ENCODE measurements at regions not wholly inside any gene's neighbourhood (a gene's known extent, or its start where the extent isn't known, plus 50 kb on each side); places are given as distances from the start of the nearest gene placed in this dataset.

- peaks cover 0 to 37% (median 18%) of the 10 kb centered on the region in 11 donors for H3K9me3 ChIP-seq
- H3K27me3 ChIP-seq: no peaks in the 10 kb centered on the region
- intact Hi-C loops (cut with DNase I): no loop called here
- no peaks in the 10 kb centered on the region for H3K4me1 ChIP-seq
- DNase-seq (no peak), ATAC-seq (no peak)
- TF ChIP-seq CTCF (IDR thresholded peaks at IDR 0.05): no peak
- H3K27ac ChIP-seq: no peak overlapping the region
- 97 to 98% methylated on average over 8 of the region's 8 CpGs for WGBS, 2 donors
- H3K4me3 ChIP-seq: no peak overlapping the region
- no peaks in the 10 kb centered on the region for H3K36me3 ChIP-seq
Observed at GRCh38 chr14:54152351-54152750, 195.7 kb upstream of the BMP4 start.

- TF ChIP-seq CTCF (IDR thresholded peaks at IDR 0.05): no peak
- no peaks in the 10 kb centered on the region for H3K36me3 ChIP-seq
- no peak for ATAC-seq
- no peak for DNase-seq
- H3K9me3 ChIP-seq: peaks cover 0 to 3% (median 0%) of the 10 kb centered on the region in 11 donors
- peaks cover 0 to 35% (median 14%) of the 10 kb centered on the region in 9 donors for H3K4me1 ChIP-seq
- 82 to 85% methylated on average over 8 of the region's 8 CpGs for WGBS, 2 donors
- H3K27me3 ChIP-seq: peaks cover 0 to 11% (median 0%) of the 10 kb centered on the region in 7 donors
- no peak overlapping the region for H3K4me3 ChIP-seq
- intact Hi-C loops (cut with DNase I): no loop called here
- H3K27ac ChIP-seq: no peak overlapping the region
Observed at GRCh38 chr14:54166049-54166950, 209.7 kb upstream of the BMP4 start.

- no peak for TF ChIP-seq CTCF (IDR thresholded peaks at IDR 0.05)
- peaks cover 0 to 57% (median 34%) of the 10 kb centered on the region in 9 donors for H3K4me1 ChIP-seq
- no peak overlapping the region for H3K4me3 ChIP-seq
- WGBS, 2 donors: 90 to 97% methylated on average over 4 of the region's 4 CpGs
- intact Hi-C loops (cut with DNase I): no loop called here
- H3K27me3 ChIP-seq: peaks cover 0 to 3% (median 0%) of the 10 kb centered on the region in 7 donors
- DNase-seq (no peak), ATAC-seq (no peak)
- H3K9me3 ChIP-seq: no peaks in the 10 kb centered on the region
- H3K27ac ChIP-seq: peak overlapping the region in 2 of 10 donors; percentile 35 to 82
- no peaks in the 10 kb centered on the region for H3K36me3 ChIP-seq
Observed at GRCh38 chr14:54168489-54168888, 211.9 kb upstream of the BMP4 start.

- peak in 1 of 8 donors; percentile 23 for ATAC-seq
- intact Hi-C loops (cut with DNase I): no loop called here
- Histone ChIP-seq H3K4me3 (no peak overlapping the region), H3K27me3 (no peaks in the 10 kb centered on the region), H3K4me1 (peaks cover 4 to 66% (median 40%) of the 10 kb centered on the region in 9 donors), H3K36me3 (no peaks in the 10 kb centered on the region), H3K9me3 (no peaks in the 10 kb centered on the region), H3K27ac (peak overlapping the region in 4 of 10 donors; percentile 23 to 82 (median 32))
- no peak for TF ChIP-seq CTCF (IDR thresholded peaks at IDR 0.05)
- no peak for DNase-seq
- WGBS, 2 donors: 61 to 66% methylated on average over 4 of the region's 4 CpGs
Observed at GRCh38 chr14:54169254-54169924, 212.8 kb upstream of the BMP4 start.

Data from heart right ventricle (tissue), 16 donors.